HUES48 (cell line): ENCODE measurements at regions not wholly inside any gene's neighbourhood (a gene's known extent, or its start where the extent isn't known, plus 50 kb on each side); places are given as distances from the start of the nearest gene placed in this dataset.

ENCODE experiments used
- H3K27ac ChIP-seq: one replicate; pipeline ENCODE4 v1.7.0; 2013; ENCODE audit warnings: low read depth, low read length, inconsistent platforms
- H3K27me3 ChIP-seq: 2 replicates; pipeline ENCODE4 v1.6.1; 2013; ENCODE audit warnings: mild to moderate bottlenecking, low read length; ENCODE audit not compliant: control insufficient read depth, insufficient read depth
- H3K36me3 ChIP-seq: 2 replicates; pipeline ENCODE4 v1.6.1; 2013; ENCODE audit warnings: low read length; ENCODE audit not compliant: control insufficient read depth, insufficient read depth
- H3K4me1 ChIP-seq: 2 replicates; pipeline ENCODE4 v1.6.1; 2013; ENCODE audit warnings: mild to moderate bottlenecking, low read length; ENCODE audit not compliant: control insufficient read depth, insufficient read depth
- H3K4me3 ChIP-seq: 2 replicates; pipeline ENCODE4 v1.5.1; 2013; ENCODE audit warnings: mild to moderate bottlenecking, low read depth, low read length
- H3K9ac ChIP-seq: 2 replicates; pipeline ENCODE4 v1.6.1; 2013; ENCODE audit warnings: mild to moderate bottlenecking, low read depth, low read length, moderate library complexity
- H3K9me3 ChIP-seq: 2 replicates; pipeline ENCODE4 v1.6.1; 2013; ENCODE audit warnings: low read length; ENCODE audit not compliant: control insufficient read depth, insufficient read depth

DNA sequence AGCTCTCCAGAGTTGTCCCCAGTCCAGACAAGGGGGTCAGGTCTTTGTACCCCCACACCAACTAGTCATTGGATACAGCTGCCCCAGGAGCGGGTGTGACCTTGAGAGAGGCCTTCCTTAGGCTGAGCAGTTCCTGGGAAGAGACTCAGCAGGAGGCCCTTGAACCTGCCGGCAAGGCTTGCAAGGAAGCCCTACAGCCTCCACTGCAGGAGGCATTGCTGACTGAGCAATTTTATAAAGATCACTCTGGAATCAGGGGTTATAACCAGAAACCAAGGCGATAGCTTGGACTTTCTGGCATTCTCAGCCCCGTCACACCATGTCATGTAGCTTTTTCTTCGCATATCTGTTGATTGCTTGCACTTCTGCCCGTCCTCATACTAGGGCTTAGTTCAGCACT lies 291.3 kb upstream of the CRY1 start:
- H3K4me1 ChIP-seq, result peaks cover 21% of the 10 kb centered on the region
- no peak overlapping the region for H3K4me3 ChIP-seq
- H3K27me3 ChIP-seq, result no peaks in the 10 kb centered on the region
- no peak overlapping the region for H3K27ac ChIP-seq
- H3K36me3 ChIP-seq, result no peaks in the 10 kb centered on the region
- no peak overlapping the region for H3K9ac ChIP-seq
- H3K9me3 ChIP-seq, result no peaks in the 10 kb centered on the region

DNA sequence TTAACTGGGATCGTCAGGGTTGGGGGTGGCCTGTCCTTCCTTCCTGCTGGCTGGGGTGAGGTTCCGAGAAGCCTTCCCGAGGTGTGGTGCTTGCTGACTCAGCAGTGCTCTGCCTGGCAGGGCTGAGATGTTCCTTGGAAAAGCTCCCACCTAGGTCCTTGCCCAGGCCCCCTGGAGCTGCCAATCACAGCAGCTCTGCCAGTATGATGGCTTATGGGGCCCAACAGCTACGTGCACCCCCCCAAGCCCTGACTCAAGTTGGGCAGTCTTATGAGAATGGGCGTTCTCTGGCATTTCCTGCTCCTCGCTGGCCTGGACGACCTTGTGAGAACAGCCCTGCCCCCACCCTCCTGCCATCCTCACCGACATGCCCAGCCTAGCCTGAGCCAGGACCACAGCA lies 292.2 kb upstream of the CRY1 start:
- Histone ChIP-seq H3K27me3 (no peaks in the 10 kb centered on the region), H3K9ac (no peak overlapping the region), H3K36me3 (no peaks in the 10 kb centered on the region), H3K4me1 (peaks cover 15% of the 10 kb centered on the region), H3K4me3 (no peak overlapping the region), H3K27ac (no peak overlapping the region), H3K9me3 (no peaks in the 10 kb centered on the region)

DNA sequence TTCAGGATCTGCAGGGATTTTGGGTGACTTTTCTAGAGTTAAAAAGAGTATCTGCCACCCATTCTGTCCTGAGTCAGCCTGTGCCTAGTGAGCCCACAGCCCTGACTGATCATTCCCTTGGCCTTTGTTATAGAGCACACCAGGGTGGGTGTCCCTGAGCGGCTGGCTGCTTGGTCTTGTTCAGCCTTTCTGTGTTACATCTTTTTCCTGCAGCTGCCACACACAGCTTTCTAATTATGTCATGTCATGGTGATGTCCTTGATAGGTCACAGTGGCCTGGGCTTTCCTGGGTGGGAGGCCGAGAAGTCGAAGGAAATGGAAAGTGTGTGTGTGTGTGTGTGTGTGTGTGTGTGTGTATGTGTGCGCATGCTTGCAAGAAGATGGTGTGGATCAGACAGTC lies 293.2 kb upstream of the CRY1 start:
- Histone ChIP-seq H3K27me3 (no peaks in the 10 kb centered on the region), H3K36me3 (no peaks in the 10 kb centered on the region), H3K9me3 (no peaks in the 10 kb centered on the region), H3K4me3 (no peak overlapping the region), H3K9ac (no peak overlapping the region), H3K27ac (no peak overlapping the region), H3K4me1 (peaks cover 14% of the 10 kb centered on the region)

DNA sequence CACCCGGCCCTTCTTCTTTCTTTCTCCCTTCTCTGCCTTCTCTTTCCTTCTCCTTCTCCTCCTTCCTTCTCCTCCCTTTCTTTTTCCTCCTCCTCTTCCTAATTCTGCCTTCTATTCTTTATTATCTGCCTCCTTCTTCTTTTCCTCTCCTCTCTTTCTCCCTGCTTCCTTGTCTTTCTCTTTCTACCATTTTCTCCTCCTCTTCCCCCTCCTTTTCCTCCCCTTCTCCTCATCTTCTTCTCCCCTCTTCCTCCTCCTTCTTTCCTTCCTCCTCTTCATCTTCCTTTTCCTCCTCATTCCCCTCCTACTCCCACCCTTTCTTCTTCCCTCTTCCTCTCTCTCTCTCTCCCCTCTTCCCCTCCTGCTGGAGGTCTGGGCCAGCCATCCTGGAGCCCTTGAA lies 294.9 kb upstream of the CRY1 start:
- H3K36me3 ChIP-seq, result no peaks in the 10 kb centered on the region
- peaks cover 14% of the 10 kb centered on the region for H3K4me1 ChIP-seq
- H3K4me3 ChIP-seq, result no peak overlapping the region
- H3K9me3 ChIP-seq, result no peaks in the 10 kb centered on the region
- H3K27me3 ChIP-seq, result no peaks in the 10 kb centered on the region
- H3K27ac ChIP-seq, result no peak overlapping the region
- no peak overlapping the region for H3K9ac ChIP-seq

DNA sequence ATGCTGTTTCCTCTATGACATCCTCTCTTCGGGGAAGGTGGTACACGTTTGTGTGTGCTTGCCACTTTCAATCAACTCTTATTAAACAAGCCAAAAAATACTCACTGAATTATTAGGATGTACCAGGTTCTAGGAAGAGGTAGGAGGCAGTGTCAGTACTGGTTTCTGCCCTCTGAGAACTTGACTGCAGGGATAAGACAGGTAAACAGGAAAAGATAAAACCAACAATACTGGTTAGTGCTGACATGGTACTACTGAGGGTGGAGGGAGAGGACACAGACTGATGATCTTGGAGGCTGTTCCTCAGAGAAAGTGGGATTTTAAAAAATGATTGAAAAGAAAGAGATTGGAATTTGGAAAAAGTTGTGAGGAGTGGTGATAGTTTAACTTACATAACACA lies 295.2 kb upstream of the PWP1 start:
- Histone ChIP-seq H3K4me1 (peaks cover 5% of the 10 kb centered on the region), H3K9me3 (no peaks in the 10 kb centered on the region), H3K27ac (no peak overlapping the region), H3K4me3 (no peak overlapping the region), H3K9ac (no peak overlapping the region), H3K36me3 (no peaks in the 10 kb centered on the region), H3K27me3 (no peaks in the 10 kb centered on the region)

DNA sequence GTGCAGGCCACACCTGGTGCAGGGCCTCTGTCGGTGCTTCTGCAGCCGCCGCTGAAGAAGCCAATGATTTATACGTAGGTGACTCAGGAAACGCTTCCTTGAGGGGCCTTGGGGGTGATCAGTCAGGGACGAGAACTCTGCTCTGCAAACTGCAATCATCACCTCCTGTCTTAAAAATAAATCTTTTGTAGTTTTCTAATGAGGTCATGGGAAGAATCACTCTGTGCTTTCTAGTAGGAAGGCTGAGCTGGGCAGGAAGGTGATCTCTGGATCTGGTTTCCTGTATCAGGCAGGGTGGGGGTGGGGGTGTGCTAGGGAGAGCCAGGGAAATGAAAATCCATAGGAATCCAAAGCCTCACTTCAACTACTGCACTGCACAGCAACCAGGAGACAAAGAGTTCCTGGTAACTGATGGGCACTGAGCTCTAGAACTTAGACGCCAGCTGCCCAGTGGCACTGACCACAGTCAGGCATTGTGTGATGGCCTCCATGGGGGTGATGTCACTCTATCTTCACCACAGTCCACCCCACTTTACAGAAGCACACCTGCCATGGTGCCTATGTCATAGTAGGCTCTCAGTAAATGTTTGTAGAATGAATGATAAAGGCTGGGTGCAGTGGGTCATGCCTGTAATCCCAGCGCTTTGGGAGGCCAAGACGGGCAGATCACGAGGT lies 292.4 kb upstream of the PWP1 start:
- Histone ChIP-seq H3K36me3 (no peaks in the 10 kb centered on the region), H3K4me3 (no peak overlapping the region), H3K9ac (no peak overlapping the region), H3K4me1 (peaks cover 10% of the 10 kb centered on the region), H3K27me3 (no peaks in the 10 kb centered on the region), H3K9me3 (no peaks in the 10 kb centered on the region), H3K27ac (no peak overlapping the region)

DNA sequence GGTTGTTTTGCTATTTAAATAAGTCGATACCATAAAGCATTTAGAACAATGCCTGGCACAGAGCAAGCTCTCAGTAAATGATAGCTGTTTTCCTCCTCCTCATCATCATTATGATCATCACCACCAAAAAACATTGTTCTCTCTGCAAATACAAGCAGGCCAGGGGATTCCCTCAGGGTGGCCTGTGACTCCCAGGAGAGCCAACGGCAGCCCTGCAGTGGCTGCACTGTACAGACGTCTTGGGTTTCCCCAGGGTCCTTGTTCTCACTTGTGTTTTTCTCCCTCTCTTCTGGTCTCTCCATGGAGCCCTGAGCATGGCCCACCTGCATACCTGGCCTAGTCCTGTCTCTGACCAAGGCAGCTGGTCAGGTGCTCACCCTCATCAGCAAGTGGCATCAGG lies 290.9 kb upstream of the PWP1 start:
- no peak overlapping the region for H3K9ac ChIP-seq
- no peaks in the 10 kb centered on the region for H3K36me3 ChIP-seq
- no peak overlapping the region for H3K4me3 ChIP-seq
- peaks cover 22% of the 10 kb centered on the region for H3K4me1 ChIP-seq
- H3K27me3 ChIP-seq, result no peaks in the 10 kb centered on the region
- no peak overlapping the region for H3K27ac ChIP-seq
- H3K9me3 ChIP-seq, result no peaks in the 10 kb centered on the region

DNA sequence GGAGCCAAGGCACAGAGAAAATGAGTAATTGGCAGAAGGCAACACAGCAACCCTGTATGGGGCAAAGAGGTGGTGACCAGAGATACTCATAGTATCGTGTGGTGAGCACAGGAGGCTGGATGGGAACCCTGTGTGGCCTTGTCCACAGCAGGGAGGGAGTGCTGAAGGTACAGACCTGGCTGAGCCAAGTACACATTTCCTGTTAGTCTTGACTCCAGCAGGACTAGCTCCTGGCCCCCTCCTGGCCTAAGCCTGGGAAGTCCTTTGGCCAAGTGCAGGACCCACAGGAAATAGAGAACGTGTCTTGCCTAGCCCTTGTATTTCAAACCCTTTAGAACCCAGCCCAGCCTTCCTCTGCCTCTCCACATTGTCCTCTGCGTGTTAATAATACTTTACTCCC lies 289.8 kb upstream of the PWP1 start:
- no peak overlapping the region for H3K4me3 ChIP-seq
- H3K27ac ChIP-seq, result no peak overlapping the region
- H3K9me3 ChIP-seq, result no peaks in the 10 kb centered on the region
- H3K4me1 ChIP-seq, result peaks cover 22% of the 10 kb centered on the region
- no peaks in the 10 kb centered on the region for H3K27me3 ChIP-seq
- no peak overlapping the region for H3K9ac ChIP-seq
- no peaks in the 10 kb centered on the region for H3K36me3 ChIP-seq

DNA sequence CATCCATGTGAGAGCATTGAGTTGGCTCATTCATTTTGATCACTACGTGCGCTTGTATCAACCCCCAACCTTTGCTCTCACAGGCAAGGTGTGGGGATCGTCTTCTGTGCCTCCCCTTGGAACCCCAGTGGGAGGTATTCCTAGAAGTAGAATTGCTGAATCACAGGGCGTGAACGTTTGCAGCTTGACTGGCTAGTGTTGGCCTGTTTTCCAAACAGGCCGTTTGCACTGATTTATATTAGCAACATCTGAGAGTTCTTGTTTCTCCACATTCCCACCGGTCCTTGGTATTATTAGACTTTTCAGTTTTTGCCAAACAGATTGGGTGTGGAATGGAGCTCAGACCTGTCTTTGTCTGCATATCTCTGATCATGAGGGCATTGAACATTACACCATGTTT lies 288.6 kb upstream of the PWP1 start:
- H3K27me3 ChIP-seq, result no peaks in the 10 kb centered on the region
- no peaks in the 10 kb centered on the region for H3K36me3 ChIP-seq
- H3K9ac ChIP-seq, result no peak overlapping the region
- peaks cover 22% of the 10 kb centered on the region for H3K4me1 ChIP-seq
- H3K9me3 ChIP-seq, result no peaks in the 10 kb centered on the region
- H3K27ac ChIP-seq, result no peak overlapping the region
- no peak overlapping the region for H3K4me3 ChIP-seq

DNA sequence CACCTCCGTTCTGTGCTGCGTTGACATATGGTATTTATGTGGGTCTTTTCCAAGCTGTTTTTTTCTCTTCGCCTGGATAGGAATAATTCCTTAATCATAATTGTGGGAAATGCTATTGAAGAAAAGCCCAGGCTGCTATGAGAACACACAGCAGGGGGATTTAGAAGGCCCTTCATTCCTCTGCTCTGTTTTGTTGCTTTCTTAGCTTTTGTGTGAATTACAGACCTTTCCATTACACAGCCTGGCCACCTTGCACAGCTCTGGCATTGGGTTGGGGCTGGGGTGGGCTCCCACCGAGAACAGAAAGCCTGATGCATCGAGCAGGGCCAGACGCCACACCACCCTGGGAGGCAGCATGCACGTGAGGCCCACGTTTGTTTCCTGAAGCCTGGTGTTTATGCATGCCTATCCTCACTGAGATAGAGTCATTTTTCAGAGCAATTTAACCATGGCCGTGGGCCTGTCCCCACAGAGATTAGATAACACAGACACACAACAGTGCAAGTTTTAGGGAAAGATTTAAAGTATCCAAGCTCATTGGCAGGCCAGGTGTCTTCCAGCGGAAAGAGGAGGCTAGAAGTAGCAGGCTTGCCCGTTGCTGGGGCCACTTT lies 287.6 kb upstream of the PWP1 start:
- Histone ChIP-seq H3K27me3 (no peaks in the 10 kb centered on the region), H3K9ac (no peak overlapping the region), H3K36me3 (no peaks in the 10 kb centered on the region), H3K27ac (no peak overlapping the region), H3K4me1 (peaks cover 22% of the 10 kb centered on the region), H3K4me3 (no peak overlapping the region), H3K9me3 (no peaks in the 10 kb centered on the region)

DNA sequence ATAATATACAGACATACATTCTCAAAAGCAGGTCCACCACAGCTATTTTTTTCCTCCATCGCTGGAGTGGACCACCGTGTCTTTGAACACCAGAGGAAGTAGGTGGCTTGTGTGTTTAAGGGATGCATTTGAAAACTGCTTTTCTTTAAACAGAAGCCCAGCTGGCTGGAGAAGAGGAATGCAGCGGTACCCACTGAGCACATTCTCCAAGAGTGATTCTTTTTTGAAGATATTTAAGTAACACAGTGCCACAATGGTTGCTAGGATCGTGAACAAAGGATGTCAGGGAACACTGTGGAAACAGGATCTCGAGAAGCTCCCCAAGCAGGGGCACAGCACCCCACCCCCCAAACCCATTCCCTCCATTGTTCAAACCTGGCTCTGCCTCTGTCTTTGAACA lies 286.6 kb upstream of the PWP1 start:
- Histone ChIP-seq H3K4me3 (no peak overlapping the region), H3K4me1 (peaks cover 22% of the 10 kb centered on the region), H3K27ac (no peak overlapping the region), H3K9me3 (no peaks in the 10 kb centered on the region), H3K27me3 (no peaks in the 10 kb centered on the region), H3K9ac (no peak overlapping the region), H3K36me3 (no peaks in the 10 kb centered on the region)
